Ovary (tissue), 3 donors: ENCODE measurements at regions not wholly inside any gene's neighbourhood (a gene's known extent, or its start where the extent isn't known, plus 50 kb on each side); places are given as distances from the start of the nearest gene placed in this dataset.

Experiments
- POLR2A ChIP-seq: fragments of 450-650 bp; IDR thresholded peaks from one replicate; pipeline ENCODE4 v1.6.1; 2017; ENCODE audit warnings: antibody characterized with exemption, mild to moderate bottlenecking, moderate library complexity
- TF ChIP-seq, protein P1 (sequence below), 3 donors: fragments of 450-650 bp in 2 of 3; fragments of 200-600 bp in 1 of 3; IDR thresholded peaks; one replicate each; pipeline versions ENCODE4 v1.5.1 to v1.8.0; 2016 to 2022; ENCODE audit warnings: antibody characterized with exemption in 3 of 3, mild to moderate bottlenecking in 1 of 3
- donor health status: DM: no; HTN: no; CAD: no.

DNA sequence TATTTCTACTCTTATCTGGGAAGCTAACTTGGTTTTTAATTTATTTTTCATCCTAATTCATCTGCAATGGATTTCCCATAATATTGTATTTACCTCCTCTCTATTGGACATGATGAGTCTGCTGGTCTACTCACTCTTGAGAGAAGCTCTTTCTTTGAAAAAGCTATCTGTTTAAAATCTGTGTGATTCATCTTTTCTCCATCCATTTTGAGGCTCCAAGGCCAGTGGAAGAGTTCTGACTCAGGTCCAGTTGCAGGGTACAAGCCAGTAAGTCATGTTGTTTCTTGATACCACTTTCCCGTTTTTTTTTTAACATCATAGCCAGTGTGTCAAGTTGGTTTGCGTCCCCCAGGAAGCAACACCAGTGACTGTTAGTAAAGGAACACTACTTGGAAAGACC, 160.3 kb upstream of the BMP4 start:
- TF ChIP-seq, protein P1, sequence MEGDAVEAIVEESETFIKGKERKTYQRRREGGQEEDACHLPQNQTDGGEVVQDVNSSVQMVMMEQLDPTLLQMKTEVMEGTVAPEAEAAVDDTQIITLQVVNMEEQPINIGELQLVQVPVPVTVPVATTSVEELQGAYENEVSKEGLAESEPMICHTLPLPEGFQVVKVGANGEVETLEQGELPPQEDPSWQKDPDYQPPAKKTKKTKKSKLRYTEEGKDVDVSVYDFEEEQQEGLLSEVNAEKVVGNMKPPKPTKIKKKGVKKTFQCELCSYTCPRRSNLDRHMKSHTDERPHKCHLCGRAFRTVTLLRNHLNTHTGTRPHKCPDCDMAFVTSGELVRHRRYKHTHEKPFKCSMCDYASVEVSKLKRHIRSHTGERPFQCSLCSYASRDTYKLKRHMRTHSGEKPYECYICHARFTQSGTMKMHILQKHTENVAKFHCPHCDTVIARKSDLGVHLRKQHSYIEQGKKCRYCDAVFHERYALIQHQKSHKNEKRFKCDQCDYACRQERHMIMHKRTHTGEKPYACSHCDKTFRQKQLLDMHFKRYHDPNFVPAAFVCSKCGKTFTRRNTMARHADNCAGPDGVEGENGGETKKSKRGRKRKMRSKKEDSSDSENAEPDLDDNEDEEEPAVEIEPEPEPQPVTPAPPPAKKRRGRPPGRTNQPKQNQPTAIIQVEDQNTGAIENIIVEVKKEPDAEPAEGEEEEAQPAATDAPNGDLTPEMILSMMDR (IDR thresholded peaks at IDR 0.05), result no peak
- no peak for TF ChIP-seq POLR2A
